Aorta (tissue), 5 donors: ENCODE measurements at regions not wholly inside any gene's neighbourhood (a gene's known extent, or its start where the extent isn't known, plus 50 kb on each side); places are given as distances from the start of the nearest gene placed in this dataset.

Source experiments
- ATAC-seq: fragments of 200-7000 bp; cut with Tn5 transposase; one replicate; pipeline ENCODE4 v1.9.1; 2022; ENCODE audit warnings: moderate library complexity; ENCODE audit not compliant: low FRiP score
- DNase-seq, 2 donors: peaks; one replicate each; pipeline ENCODE4 v3.0.0-alpha.2; 2020
- H3K27ac ChIP-seq, 2 donors: one replicate each; pipeline ENCODE4 v1.5.1; 2013; ENCODE audit warnings: low read length in 2 of 2, mild to moderate bottlenecking in 2 of 2, moderate library complexity in 2 of 2, control low read depth in 1 of 2, inconsistent platforms in 1 of 2, low read depth in 1 of 2
- H3K27me3 ChIP-seq, 2 donors: one replicate each; pipeline ENCODE4 v1.6.1; 2013; ENCODE audit warnings: control low read depth in 1 of 2, low read length in 1 of 2, mild to moderate bottlenecking in 1 of 2, moderate library complexity in 1 of 2; ENCODE audit not compliant: insufficient read depth in 2 of 2, control insufficient read depth in 1 of 2
- H3K36me3 ChIP-seq, 2 donors: one replicate each; pipeline ENCODE4 v1.6.1; 2013; ENCODE audit warnings: control low read depth in 1 of 2, low read length in 1 of 2, mild to moderate bottlenecking in 1 of 2; ENCODE audit not compliant: insufficient read depth in 2 of 2, control insufficient read depth in 1 of 2
- H3K4me1 ChIP-seq, 2 donors: one replicate each; pipeline ENCODE4 v1.6.1; 2013; ENCODE audit warnings: low read length in 2 of 2, control low read depth in 1 of 2, mild to moderate bottlenecking in 1 of 2, moderate library complexity in 1 of 2; ENCODE audit not compliant: insufficient read depth in 2 of 2, control insufficient read depth in 1 of 2
- H3K4me3 ChIP-seq, 2 donors: one replicate each; pipeline ENCODE4 v1.5.1; 2013; ENCODE audit warnings: low read length in 2 of 2, control low read depth in 1 of 2, mild to moderate bottlenecking in 1 of 2
- H3K9me3 ChIP-seq: one replicate; pipeline ENCODE4 v1.6.1; 2013; ENCODE audit warnings: mild to moderate bottlenecking, low read length; ENCODE audit not compliant: control insufficient read depth
- WGBS, 2 donors: extraction: QIAGEN DNeasy Blood & Tissue Kit; methylation state at CpG; one replicate each; pipeline ENCODE4 v1.1.7; 2013; 5-methylcytosine and 5-hydroxymethylcytosine counted together
- intact Hi-C, 2 donors: fragments of 100-400 bp; cut with DNase I; formaldehyde crosslinking; loops; one replicate each; pipeline versions ENCODE4 v1.14.2 to v1.15.0; 2022
- donor health status: healthy with polysubstance abuse.
- donor health status: Bipolar disorder and iron deficiency.
- donor health status: DM: no; HTN: no; CAD: no.
- donor health status: DM: no; HTN: no; CAD: no.
- donor health status: DM: yes; HTN: yes; CAD: no.

GRCh38 chr3:189057369-189057768 is 114.4 kb upstream of the TPRG1 start:
- no peak for DNase-seq
- no peak overlapping the region for H3K27ac ChIP-seq
- H3K9me3 ChIP-seq: no peaks in the 10 kb centered on the region
- 91 to 99% methylated on average over 1 of the region's 1 CpG for WGBS, 2 donors
- H3K4me1 ChIP-seq: no peaks in the 10 kb centered on the region
- H3K27me3 ChIP-seq: no peaks in the 10 kb centered on the region
- no peak overlapping the region for H3K4me3 ChIP-seq
- no peak for ATAC-seq
- intact Hi-C loops: no loop called here
- H3K36me3 ChIP-seq: no peaks in the 10 kb centered on the region

GRCh38 chr3:189058071-189058470 is 113.7 kb upstream of the TPRG1 start:
- H3K36me3 ChIP-seq: no peaks in the 10 kb centered on the region
- H3K27ac ChIP-seq: no peak overlapping the region
- 82 to 89% methylated on average over 5 of the region's 5 CpGs for WGBS, 2 donors
- no peak for ATAC-seq
- intact Hi-C loops: no loop called here
- H3K27me3 ChIP-seq: no peaks in the 10 kb centered on the region
- H3K4me3 ChIP-seq: no peak overlapping the region
- no peaks in the 10 kb centered on the region for H3K9me3 ChIP-seq
- no peaks in the 10 kb centered on the region for H3K4me1 ChIP-seq
- no peak for DNase-seq

GRCh38 chr3:189070965-189071364 is 100.8 kb upstream of the TPRG1 start:
- DNase-seq: no peak
- ATAC-seq: no peak
- Histone ChIP-seq H3K36me3 (no peaks in the 10 kb centered on the region), H3K27me3 (no peaks in the 10 kb centered on the region), H3K27ac (no peak overlapping the region), H3K4me1 (no peaks in the 10 kb centered on the region), H3K9me3 (no peaks in the 10 kb centered on the region), H3K4me3 (no peak overlapping the region)
- intact Hi-C loops: no loop called here

- Histone ChIP-seq H3K27ac (no peak overlapping the region), H3K9me3 (no peaks in the 10 kb centered on the region), H3K27me3 (no peaks in the 10 kb centered on the region), H3K4me3 (no peak overlapping the region), H3K4me1 (no peaks in the 10 kb centered on the region), H3K36me3 (no peaks in the 10 kb centered on the region)
- no peak for ATAC-seq
- intact Hi-C loops: no loop called here
- 88 to 92% methylated on average over 2 of the region's 2 CpGs for WGBS, 2 donors
- no peak for DNase-seq
Measured at GRCh38 chr3:189071446-189071845, 100.3 kb upstream of the TPRG1 start.

GRCh38 chr3:189076449-189076848 is 95.3 kb upstream of the TPRG1 start:
- no peaks in the 10 kb centered on the region for H3K4me1 ChIP-seq
- H3K4me3 ChIP-seq: no peak overlapping the region
- no peak overlapping the region for H3K27ac ChIP-seq
- WGBS, 2 donors: 96 to 97% methylated on average over 1 of the region's 1 CpG
- no peaks in the 10 kb centered on the region for H3K9me3 ChIP-seq
- intact Hi-C loops: no loop called here
- DNase-seq (no peak), ATAC-seq (no peak)
- H3K36me3 ChIP-seq: no peaks in the 10 kb centered on the region
- H3K27me3 ChIP-seq: no peaks in the 10 kb centered on the region

GRCh38 chr3:189080745-189081144 is 91.0 kb upstream of the TPRG1 start:
- WGBS, 2 donors: 75 to 82% methylated on average over 2 of the region's 2 CpGs
- H3K9me3 ChIP-seq: no peaks in the 10 kb centered on the region
- no peaks in the 10 kb centered on the region for H3K36me3 ChIP-seq
- DNase-seq (no peak), ATAC-seq (no peak)
- H3K27me3 ChIP-seq: no peaks in the 10 kb centered on the region
- H3K4me1 ChIP-seq: no peaks in the 10 kb centered on the region
- H3K27ac ChIP-seq: no peak overlapping the region
- H3K4me3 ChIP-seq: no peak overlapping the region
- intact Hi-C loops: no loop called here

- ATAC-seq (no peak), DNase-seq (no peak)
- Histone ChIP-seq H3K27me3 (no peaks in the 10 kb centered on the region), H3K9me3 (no peaks in the 10 kb centered on the region), H3K27ac (no peak overlapping the region), H3K4me3 (no peak overlapping the region), H3K36me3 (no peaks in the 10 kb centered on the region), H3K4me1 (no peaks in the 10 kb centered on the region)
- WGBS, 2 donors: 75 to 79% methylated on average over 7 of the region's 7 CpGs
- intact Hi-C loops: no loop called here
Measured at GRCh38 chr3:189082666-189083427, 88.9 kb upstream of the TPRG1 start.

- ATAC-seq (no peak), DNase-seq (no peak)
- H3K27ac ChIP-seq: no peak overlapping the region
- intact Hi-C loops: no loop called here
- no peak overlapping the region for H3K4me3 ChIP-seq
- H3K36me3 ChIP-seq: no peaks in the 10 kb centered on the region
- no peaks in the 10 kb centered on the region for H3K9me3 ChIP-seq
- H3K27me3 ChIP-seq: no peaks in the 10 kb centered on the region
- H3K4me1 ChIP-seq: no peaks in the 10 kb centered on the region
- 91 to 93% methylated on average over 4 of the region's 4 CpGs for WGBS, 2 donors
Measured at GRCh38 chr3:189084620-189085019, 87.2 kb upstream of the TPRG1 start.

- Histone ChIP-seq H3K36me3 (no peaks in the 10 kb centered on the region), H3K27ac (no peak overlapping the region), H3K9me3 (no peaks in the 10 kb centered on the region), H3K27me3 (no peaks in the 10 kb centered on the region), H3K4me3 (no peak overlapping the region), H3K4me1 (no peaks in the 10 kb centered on the region)
- intact Hi-C loops: no loop called here
- WGBS, 2 donors: 92 to 93% methylated on average over 4 of the region's 4 CpGs
- no peak for ATAC-seq
- no peak for DNase-seq
Measured at GRCh38 chr3:189092547-189092946, 79.2 kb upstream of the TPRG1 start.
